HG02885 (cell line): ENCODE measurements at regions not wholly inside any gene's neighbourhood (a gene's known extent, or its start where the extent isn't known, plus 50 kb on each side); places are given as distances from the start of the nearest gene placed in this dataset.

ENCODE experiments used
- ATAC-seq: cut with Tn5 transposase; IDR thresholded peaks from one replicate; pipeline ENCODE4 v1.9.1; 2021; ENCODE audit warnings: mild to moderate bottlenecking; ENCODE audit not compliant: unreplicated experiment, poor library complexity

GRCh38 chr10:111485767-111486166 lies 408.9 kb downstream of the ADRA2A start:
- ATAC-seq: no peak

GRCh38 chr10:111486346-111486745 lies 409.5 kb downstream of the ADRA2A start:
- no peak for ATAC-seq

- no peak for ATAC-seq
Observed at GRCh38 chr10:111488668-111489067, 411.8 kb downstream of the ADRA2A start.

DNA sequence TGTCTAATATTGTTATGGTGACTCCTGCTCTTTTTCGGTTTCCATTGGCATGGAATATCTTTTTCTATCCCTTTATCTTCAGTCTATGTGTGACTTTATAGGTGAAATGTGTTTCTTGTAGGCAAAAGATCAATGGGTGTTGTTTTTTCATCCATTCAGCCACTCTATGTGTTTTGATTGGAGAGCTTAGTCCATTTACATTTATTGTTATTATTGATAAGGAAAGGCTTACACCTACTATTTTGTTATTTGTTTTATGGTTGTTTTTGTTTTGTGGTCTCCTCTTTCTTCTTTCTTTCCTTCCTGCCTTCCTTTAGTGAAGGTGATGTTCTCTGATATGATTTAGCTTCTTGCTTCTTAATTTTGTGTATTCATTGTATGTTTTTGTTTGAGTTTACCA lies 414.3 kb downstream of the ADRA2A start:
- ATAC-seq: no peak

- ATAC-seq: no peak
Observed at GRCh38 chr10:111493024-111493625, 416.3 kb downstream of the ADRA2A start.

- ATAC-seq: no peak
Observed at GRCh38 chr10:111498560-111498959, 421.7 kb downstream of the ADRA2A start.

DNA sequence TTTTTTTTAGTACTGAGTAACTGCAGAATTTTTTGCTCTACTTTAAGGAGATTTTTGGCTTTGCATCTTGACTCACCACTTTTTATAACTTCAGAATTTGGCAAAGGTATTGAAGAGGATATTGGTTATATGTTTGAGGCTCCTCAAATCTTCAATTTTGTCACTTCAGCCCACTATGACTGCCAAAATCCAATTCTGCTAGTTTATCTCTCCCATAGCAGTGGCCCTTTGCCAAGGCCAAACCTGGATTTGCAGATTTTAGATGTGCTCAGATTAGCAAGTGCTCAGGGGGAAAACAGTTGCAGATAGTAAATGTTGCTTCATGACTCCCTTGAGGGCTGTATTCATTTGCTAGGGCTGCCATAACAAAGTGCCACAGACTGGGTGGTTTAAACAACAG lies 427.5 kb downstream of the ADRA2A start:
- ATAC-seq: no peak

DNA sequence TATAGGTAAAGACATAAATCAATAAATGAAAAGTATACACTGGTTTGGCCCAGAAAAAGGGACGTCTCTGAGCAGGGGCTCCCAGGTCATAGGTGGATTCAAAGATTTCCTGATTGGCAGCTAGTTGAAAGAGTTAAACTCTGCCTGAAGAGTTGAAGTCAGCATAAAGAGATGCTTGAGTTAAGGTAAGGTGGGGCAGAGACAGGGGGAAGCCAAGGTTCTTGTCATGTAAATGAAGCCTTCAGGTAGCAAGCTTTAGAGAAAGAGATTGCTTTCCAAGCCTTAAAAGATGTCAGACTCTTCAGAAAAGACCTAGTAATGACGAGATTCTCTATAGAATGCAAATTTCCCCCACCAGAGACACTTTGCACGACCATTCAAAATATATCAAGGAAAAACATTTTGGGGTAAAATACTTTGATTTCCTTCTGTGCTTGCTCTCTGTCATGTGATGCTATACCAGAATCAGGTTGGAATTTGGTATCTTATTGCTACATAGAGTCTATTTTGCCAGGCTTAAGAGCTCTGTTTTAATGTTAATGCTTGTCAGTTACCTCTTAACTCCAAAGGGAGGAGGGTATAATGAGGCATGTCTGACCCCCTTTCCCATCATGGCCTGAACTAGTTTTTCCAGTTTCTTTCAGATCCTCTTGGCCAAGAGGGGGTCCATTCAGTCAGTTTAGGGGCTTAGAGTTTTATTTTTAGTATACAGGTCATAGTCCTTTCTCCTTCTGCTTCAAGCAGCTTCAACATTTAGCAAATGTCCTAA lies 429.6 kb downstream of the ADRA2A start:
- no peak for ATAC-seq

DNA sequence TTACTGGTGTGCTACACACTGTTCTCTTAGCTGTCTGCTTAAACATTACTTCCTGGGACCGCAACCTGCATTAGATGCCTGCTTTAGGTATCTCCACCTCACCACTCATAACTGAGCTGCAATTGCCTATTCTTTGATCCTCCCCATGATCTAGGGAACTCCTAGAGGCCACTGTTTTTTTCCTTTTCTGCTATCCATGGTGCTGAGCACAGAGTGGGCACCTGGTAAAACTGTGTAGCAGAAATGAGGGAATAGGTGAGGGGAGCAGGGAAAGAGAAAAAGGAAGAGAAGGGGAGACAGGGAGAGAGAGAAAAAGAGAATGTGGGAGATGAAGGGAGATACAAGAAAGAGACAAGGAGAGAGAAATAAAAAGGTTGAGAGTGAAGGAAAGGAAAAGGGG lies 434.9 kb downstream of the ADRA2A start:
- no peak for ATAC-seq

GRCh38 chr10:111515264-111515663 lies 438.4 kb downstream of the ADRA2A start:
- ATAC-seq: no peak

DNA sequence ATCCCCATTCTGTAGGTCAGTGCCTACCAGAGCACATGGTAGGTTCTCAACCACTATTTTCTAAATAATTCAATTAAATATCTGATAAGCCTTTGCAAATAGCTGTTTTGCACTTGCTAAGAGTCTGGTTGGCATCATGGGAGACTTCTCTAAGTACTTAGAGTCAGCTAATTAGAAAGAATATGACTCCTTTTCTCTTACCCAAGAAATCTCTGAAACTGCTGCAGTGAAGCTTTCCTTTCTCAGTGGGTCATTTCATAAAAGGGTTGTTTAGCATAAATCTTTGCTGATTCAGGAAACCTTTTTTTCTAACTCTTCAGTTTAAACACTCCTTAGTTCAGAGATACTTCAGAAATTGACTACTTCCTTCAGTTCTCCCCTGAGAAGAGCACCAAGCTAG lies 438.9 kb downstream of the ADRA2A start:
- no peak for ATAC-seq

DNA sequence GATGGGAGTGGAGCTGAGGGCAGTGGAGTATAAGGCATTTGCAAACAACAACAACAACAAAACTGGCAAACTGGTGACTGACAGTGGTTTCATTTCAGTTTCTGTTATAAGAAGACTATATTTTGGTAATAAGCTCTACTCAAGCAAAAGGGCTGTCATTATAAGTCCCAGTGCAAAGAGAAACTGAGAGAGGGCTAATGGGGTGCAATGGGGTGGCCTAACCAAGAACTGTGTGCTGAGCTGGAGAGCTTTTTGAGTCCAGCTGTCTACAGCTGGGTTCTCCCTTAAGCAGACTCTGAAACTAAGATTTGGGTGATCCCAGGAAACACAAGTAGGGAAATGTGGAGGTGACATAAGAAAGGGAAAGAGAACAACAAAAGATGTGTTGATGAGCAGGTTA lies 439.3 kb downstream of the ADRA2A start:
- no peak for ATAC-seq

- no peak for ATAC-seq
Observed at GRCh38 chr10:111522141-111522540, 445.3 kb downstream of the ADRA2A start.

DNA sequence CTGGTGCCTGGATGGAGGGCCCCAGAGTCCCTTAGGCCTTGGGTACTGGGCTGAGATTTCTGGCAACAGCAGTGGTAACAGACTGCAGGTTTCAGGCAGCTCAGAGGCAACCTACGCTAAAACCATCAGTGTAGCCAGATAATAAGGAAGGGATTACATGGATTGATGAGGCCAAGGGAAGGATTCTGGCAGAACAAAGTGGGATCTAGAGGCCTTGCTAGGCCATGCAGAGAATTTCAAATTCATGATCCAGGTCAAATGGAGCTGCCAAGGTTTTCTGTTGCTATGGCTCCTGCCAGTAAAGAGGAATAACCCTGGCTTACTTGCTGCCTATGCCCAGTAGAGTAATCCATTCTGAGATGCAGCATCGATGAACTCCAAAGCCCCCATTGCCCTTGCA lies 445.7 kb downstream of the ADRA2A start:
- no peak for ATAC-seq

GRCh38 chr10:111523016-111523415 lies 446.2 kb downstream of the ADRA2A start:
- no peak for ATAC-seq

- no peak for ATAC-seq
Observed at GRCh38 chr10:111524134-111524533, 447.3 kb downstream of the ADRA2A start.

- ATAC-seq: no peak
Observed at GRCh38 chr10:111525696-111526095, 448.9 kb downstream of the ADRA2A start.

GRCh38 chr10:111531690-111532089 lies 454.9 kb downstream of the ADRA2A start:
- ATAC-seq: no peak

DNA sequence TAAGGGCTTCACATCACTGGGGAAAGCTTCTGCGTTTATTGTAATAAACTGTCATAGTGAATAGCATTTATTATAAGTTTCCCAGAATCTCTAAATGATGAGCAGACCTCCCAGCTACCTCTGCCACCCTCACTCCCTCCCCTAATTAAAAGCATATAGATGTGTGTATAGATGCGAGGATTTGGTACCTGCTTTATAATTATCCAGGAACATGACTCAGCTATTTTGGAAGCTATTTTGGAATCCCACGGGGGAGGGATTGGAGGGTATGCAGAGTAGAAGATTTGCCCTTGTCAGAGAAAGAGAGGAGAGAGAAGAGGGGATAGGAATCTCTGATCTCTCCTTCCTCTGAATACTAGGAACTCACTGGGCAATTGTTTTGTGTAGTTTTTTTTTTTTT lies 455.3 kb downstream of the ADRA2A start:
- no peak for ATAC-seq

DNA sequence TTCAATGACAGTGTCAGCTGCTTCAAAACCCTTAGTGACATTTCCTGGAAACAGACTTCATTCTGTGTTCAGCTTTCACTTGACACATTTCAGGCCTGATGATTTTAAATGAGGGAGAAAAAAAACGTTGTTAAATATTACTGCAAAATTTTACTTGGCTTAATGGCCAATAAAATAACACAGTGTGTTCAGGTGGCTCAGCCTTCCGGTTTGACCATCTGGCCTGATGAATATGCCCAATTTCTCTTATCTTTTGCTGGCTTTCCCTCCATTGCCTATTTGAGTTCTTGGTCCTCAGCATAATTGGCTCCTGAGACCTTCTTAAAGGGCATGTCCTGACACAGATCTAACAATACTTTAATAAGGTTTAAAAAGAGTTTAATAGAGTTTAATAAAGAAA lies 462.4 kb downstream of the ADRA2A start:
- no peak for ATAC-seq

GRCh38 chr10:111543854-111544253 lies 467.0 kb downstream of the ADRA2A start:
- ATAC-seq: no peak
